ENCODE measurements at regions not wholly inside any gene's neighbourhood (a gene's known extent, or its start where the extent isn't known, plus 50 kb on each side); places are given as distances from the start of the nearest gene placed in this dataset.

DNA sequence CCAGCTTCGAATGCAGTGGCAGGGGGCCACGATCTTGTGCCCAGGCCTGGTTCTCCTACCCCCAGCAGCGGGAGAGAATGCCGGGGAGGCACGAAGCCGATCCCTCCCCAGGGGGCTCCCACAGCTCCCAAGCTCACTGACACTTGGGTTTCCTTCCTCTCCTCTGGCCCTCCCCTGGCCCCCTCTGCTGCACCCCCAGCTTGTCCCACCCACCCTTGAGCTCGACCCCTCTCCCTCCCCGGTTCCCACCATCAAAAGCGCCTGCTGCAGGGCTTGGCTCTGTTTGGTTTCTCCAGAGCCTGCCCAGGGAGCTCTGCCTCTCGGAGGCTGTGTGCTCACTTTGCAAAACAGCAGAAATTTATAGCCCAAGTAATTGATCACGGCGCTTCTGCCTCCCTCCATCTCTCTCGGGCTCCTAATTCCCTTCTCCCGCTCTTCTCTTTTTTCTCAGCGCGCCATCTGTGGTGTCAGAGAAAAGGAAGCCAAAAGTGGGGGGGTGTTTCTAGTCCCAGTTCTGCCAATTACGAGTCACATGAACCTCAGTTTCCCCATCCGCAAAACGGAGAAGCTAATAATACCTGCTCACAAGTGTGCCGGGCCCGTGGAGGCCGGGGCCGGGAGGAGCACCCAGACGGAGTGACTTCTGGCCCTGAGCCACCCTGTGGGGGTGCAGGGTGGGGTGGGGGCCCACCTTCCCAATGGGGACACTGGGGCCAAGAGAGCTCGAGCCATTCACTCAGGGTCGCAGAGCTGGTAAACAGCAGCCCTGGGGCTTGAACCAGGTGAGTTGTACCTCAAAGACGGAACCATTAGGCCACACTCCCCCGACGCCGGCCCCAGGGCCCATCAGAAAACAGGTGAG, 141.2 kb upstream of the IER5L start:
- no peaks in the 10 kb centered on the region for H3K36me3 ChIP-seq (ENCODE audit: low read depth)
- no peaks in the 10 kb centered on the region for H3K9me3 ChIP-seq (ENCODE audit: low read depth)
- H3K4me3 ChIP-seq = no peak overlapping the region
- no peak for DNase-seq
- H3K9ac ChIP-seq = no peak overlapping the region
- peaks cover 42% of the 10 kb centered on the region for H3K4me1 ChIP-seq (ENCODE audit: insufficient read depth)
- H4K20me1 ChIP-seq (ENCODE audit: insufficient read depth) = no peaks in the 10 kb centered on the region
- no peak overlapping the region; the same call in 1 of the 2 replicates for H2AFZ ChIP-seq
- 63 to 72% methylated on average over 20 to 30 of the region's 30 CpGs for WGBS, 2 experiments (ENCODE audit: low coverage in 1 of 2, low lambda C conversion rate in 2 of 2, missing lambda C conversion rate in 2 of 2)
- no peaks in the 10 kb centered on the region for H3K9me2 ChIP-seq (ENCODE audit: insufficient read depth)
- peaks cover 12% of the 10 kb centered on the region for H3F3A ChIP-seq (ENCODE audit: insufficient read depth)
- in situ Hi-C loops (cut with MboI) = no loop called here
- no peaks in the 10 kb centered on the region for H3K27me3 ChIP-seq (replicated peaks; ENCODE audit: insufficient read depth)
- H3K27ac ChIP-seq = peak overlapping the region; percentile 41; the same call in 1 of the 2 replicates
- no peaks in the 10 kb centered on the region for H3K79me2 ChIP-seq (ENCODE audit: insufficient read depth)
- H3K4me2 ChIP-seq (ENCODE audit: unreplicated experiment) = no peak overlapping the region
- TF ChIP-seq EZH2 (IDR thresholded peaks at IDR 0.05; ENCODE audit: insufficient read depth, poor library complexity, severe bottlenecking) (no peak), EZH2phosphoT487 (IDR thresholded peaks at IDR 0.05; ENCODE audit: insufficient read depth, low read depth) (no peak)

DNA sequence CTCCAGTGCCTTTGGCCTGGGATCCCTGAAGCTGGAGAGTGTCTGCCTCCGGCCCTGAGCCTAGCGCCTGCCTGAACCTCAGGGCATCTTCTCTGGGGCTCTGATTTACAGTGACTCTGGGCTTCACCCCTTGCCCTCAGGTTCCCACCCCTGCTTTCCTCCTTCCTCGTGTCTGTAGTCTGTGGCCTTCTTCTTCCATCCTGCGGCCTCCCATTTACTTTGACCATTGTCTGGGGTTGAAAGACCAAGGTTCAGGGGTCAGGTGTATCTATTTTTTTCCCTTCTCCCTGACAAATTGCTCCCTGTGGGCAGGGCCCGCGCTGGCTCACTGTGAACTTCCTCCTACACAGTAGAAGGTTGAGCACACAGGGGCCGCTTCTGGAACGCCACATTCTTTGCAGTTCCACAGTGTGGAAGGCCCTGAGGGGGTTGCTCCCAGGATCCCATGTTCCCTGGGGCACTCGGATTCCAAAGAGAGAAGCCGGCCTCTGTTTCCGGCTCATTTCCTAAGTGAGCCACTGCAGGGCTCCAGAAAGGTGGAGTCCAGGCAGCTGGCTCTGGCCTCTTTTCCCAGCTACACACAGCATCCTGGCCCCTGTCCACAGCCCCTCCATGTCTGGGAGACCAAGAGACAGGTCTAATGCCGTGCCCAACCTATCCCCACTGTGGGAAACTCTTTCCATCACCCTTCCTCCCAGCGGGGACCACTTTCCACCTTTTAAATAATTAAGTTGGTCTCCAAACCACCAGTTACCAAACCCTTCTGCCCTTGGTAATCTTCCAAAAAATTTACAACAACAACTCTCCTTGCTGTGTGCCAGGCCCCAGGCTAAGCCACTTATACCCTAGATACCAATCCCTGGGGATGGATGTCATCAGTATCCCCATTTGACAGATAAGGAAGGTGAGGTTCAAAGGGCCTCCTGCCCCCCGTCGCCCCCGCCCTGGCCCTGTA, 140.3 kb upstream of the IER5L start:
- DNase-seq = peak; percentile 42
- Histone ChIP-seq H3F3A (ENCODE audit: insufficient read depth) (peaks cover 12% of the 10 kb centered on the region), H3K4me3 (no peak overlapping the region), H3K27ac (peak overlapping the region; percentile 41), H4K20me1 (ENCODE audit: insufficient read depth) (no peaks in the 10 kb centered on the region), H3K4me2 (ENCODE audit: unreplicated experiment) (no peak overlapping the region), H3K27me3 (replicated peaks; ENCODE audit: insufficient read depth) (no peaks in the 10 kb centered on the region), H3K9ac (no peak overlapping the region), H3K4me1 (ENCODE audit: insufficient read depth) (peaks cover 42% of the 10 kb centered on the region), H2AFZ (peak overlapping the region; percentile 37), H3K9me3 (ENCODE audit: low read depth) (no peaks in the 10 kb centered on the region), H3K9me2 (ENCODE audit: insufficient read depth) (no peaks in the 10 kb centered on the region), H3K79me2 (ENCODE audit: insufficient read depth) (no peaks in the 10 kb centered on the region), H3K36me3 (ENCODE audit: low read depth) (no peaks in the 10 kb centered on the region)
- TF ChIP-seq EZH2phosphoT487 (IDR thresholded peaks at IDR 0.05; ENCODE audit: insufficient read depth, low read depth) (no peak), EZH2 (IDR thresholded peaks at IDR 0.05; ENCODE audit: insufficient read depth, poor library complexity, severe bottlenecking) (no peak)
- WGBS, 2 experiments (ENCODE audit: low coverage in 1 of 2, low lambda C conversion rate in 2 of 2, missing lambda C conversion rate in 2 of 2) = 50 to 61% methylated on average over 16 of the region's 16 CpGs
- in situ Hi-C loops (cut with MboI) = no loop called here

DNA sequence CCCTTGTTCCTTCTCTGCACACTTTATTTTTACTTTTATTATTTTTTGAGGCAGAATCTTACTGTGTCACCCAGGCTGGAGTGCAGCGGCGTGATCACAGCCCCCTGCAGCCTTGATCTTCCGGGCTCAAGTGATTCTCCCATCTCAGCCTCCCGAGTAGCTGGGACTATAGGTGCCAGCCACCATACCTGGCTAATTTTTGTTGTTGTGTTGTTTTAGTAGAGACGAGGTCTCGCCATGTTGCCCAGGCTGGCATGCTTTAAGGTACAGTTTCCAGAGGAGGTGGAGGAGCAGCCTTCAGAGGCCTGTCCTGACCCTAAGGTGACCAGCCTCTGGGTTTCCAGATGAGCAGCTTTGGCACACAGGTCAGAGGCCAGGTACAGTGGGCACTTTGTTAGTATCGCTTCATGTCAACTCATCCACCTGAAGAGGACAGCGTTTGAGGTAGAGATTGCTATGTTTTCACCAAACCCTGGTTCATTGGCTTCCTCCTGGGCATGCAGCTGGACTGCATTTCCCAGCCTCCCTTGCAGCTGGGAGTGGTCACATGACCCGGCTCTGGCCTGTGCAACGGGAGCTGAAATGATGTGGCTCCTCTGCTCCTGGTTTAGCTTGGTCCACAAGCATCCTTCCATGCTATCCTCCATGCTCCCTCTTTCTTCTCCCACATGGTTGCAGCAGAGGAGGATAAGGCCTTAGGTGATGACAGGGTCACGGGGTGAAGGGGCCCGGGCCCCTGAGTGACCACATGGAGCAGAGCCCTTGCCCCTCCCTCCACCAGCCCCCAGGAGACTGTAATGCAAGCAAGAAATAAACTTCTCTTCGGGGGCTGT, 139.3 kb upstream of the IER5L start:
- H4K20me1 ChIP-seq (ENCODE audit: insufficient read depth) = no peaks in the 10 kb centered on the region
- no peaks in the 10 kb centered on the region for H3K9me3 ChIP-seq (ENCODE audit: low read depth)
- H3K79me2 ChIP-seq (ENCODE audit: insufficient read depth) = no peaks in the 10 kb centered on the region
- TF ChIP-seq EZH2 (IDR thresholded peaks at IDR 0.05; ENCODE audit: insufficient read depth, poor library complexity, severe bottlenecking) (no peak), EZH2phosphoT487 (IDR thresholded peaks at IDR 0.05; ENCODE audit: insufficient read depth, low read depth) (no peak)
- no peak overlapping the region for H3K4me2 ChIP-seq (ENCODE audit: unreplicated experiment)
- peak overlapping the region; percentile 41; the same call in 1 of the 2 replicates for H3K27ac ChIP-seq
- H2AFZ ChIP-seq = peak overlapping the region; percentile 37
- H3F3A ChIP-seq (ENCODE audit: insufficient read depth) = peaks cover 12% of the 10 kb centered on the region
- peaks cover 42% of the 10 kb centered on the region for H3K4me1 ChIP-seq (ENCODE audit: insufficient read depth)
- 80% methylated on average over 13 of the region's 13 CpGs for WGBS, 2 experiments (ENCODE audit: low coverage in 1 of 2, low lambda C conversion rate in 2 of 2, missing lambda C conversion rate in 2 of 2)
- DNase-seq = peak; percentile 64
- H3K27me3 ChIP-seq (replicated peaks; ENCODE audit: insufficient read depth) = no peaks in the 10 kb centered on the region
- in situ Hi-C loops (cut with MboI) = no loop called here
- no peak overlapping the region for H3K4me3 ChIP-seq
- no peaks in the 10 kb centered on the region for H3K36me3 ChIP-seq (ENCODE audit: low read depth)
- H3K9ac ChIP-seq = no peak overlapping the region
- H3K9me2 ChIP-seq (ENCODE audit: insufficient read depth) = no peaks in the 10 kb centered on the region

Measured in GM23248 (cell line).